Activated CD4-positive, CD25-positive, alpha-beta regulatory T cell treated with anti-CD3 and anti-CD28 coated beads, Interleukin-2, amount 50 U/mL, for 24 hours (primary cell): ENCODE measurements at regions not wholly inside any gene's neighbourhood (a gene's known extent, or its start where the extent isn't known, plus 50 kb on each side); places are given as distances from the start of the nearest gene placed in this dataset.

Experiments
- ATAC-seq, 2 donors: fragments of 150-1000 bp; cut with Tn5 transposase; one replicate each; pipeline ENCODE4 v1.10.0; 2021; ENCODE audit warnings: mild to moderate bottlenecking in 1 of 2, moderate library complexity in 1 of 2

DNA sequence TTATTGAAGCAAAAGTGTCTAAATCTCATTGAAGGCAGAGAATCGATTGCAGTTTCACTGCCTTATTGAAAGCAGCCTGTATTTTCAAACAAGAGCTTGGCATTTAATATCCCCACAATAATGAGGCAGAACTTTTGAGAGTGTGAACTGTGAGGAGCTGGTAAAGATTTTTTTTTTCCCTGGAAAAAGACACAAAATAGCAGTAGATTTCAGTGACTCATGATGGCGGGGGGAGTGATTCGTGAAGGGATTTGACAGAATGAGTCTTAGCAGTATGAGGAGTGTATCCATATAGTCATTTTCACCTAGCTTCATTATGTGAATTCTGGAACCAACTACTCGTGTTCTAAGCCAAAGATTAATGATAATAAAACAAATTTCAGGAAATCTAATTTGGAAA is 242.9 kb downstream of the ARL6IP6 start:
- ATAC-seq, result no peak

GRCh38 chr2:152950126-152950525 is 231.7 kb downstream of the ARL6IP6 start:
- no peak for ATAC-seq

DNA sequence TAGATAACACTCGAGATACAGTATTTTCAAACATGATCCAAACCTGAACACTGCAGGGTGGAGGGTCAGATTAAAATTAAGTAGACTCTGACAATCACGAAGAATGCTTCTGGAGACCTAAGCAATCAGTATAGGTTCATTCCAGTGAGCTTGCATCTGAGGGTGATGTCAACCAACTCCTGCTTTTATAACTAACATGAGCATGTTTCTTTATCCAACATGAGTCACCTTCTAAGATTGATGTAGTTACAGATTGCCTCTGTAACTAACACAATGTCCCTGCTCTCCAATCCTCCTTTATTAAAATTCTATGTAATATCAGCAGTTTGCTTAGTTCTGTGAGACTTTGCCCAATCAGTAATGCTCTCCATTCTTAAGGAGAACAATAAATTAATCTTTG is 225.7 kb downstream of the ARL6IP6 start:
- no peak for ATAC-seq

DNA sequence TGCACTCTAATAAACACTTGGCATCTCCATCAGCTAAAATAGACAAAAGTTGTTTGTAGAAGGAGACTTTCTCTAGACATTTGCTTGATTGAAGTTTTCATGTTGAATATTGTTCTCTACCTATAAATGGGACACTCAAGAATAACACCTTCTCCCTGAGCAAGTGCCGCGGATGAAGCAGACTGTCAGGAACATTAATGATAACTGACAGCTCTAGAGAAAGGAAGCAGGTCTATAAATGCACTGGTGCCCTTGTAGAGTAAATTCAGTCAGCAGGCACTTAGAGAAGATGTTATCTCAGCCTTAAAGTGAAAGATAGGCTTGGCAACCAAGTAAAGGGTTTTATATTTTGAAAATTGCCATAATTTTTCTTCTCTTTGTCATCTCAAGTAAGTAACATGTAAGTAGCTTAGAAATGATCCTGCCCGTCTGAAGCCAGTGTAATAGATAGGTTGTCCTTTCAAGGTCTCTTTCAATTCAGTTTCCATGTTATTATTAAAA is 224.6 kb downstream of the ARL6IP6 start:
- no peak for ATAC-seq

DNA sequence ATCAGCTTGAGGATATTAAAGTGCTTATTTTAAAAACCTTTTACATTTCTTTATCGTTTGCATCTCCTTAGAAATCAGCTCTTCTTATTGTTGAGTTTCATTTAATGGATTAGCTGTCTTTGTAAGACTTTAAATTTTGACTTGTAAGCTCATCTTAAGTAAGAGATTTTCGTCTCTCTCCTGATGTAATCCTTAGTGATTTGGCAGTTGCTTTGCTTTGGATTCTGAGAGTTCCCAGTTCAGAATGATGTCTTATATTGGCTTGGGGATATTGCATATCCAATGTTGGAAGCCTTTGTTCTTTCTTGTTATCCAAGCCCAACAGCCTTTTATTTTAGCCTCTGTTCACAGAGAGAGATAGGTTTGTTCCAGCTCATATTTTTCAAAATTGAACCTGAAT is 212.1 kb downstream of the ARL6IP6 start:
- ATAC-seq, result no peak

GRCh38 chr2:152929628-152930027 is 211.2 kb downstream of the ARL6IP6 start:
- ATAC-seq, result no peak

DNA sequence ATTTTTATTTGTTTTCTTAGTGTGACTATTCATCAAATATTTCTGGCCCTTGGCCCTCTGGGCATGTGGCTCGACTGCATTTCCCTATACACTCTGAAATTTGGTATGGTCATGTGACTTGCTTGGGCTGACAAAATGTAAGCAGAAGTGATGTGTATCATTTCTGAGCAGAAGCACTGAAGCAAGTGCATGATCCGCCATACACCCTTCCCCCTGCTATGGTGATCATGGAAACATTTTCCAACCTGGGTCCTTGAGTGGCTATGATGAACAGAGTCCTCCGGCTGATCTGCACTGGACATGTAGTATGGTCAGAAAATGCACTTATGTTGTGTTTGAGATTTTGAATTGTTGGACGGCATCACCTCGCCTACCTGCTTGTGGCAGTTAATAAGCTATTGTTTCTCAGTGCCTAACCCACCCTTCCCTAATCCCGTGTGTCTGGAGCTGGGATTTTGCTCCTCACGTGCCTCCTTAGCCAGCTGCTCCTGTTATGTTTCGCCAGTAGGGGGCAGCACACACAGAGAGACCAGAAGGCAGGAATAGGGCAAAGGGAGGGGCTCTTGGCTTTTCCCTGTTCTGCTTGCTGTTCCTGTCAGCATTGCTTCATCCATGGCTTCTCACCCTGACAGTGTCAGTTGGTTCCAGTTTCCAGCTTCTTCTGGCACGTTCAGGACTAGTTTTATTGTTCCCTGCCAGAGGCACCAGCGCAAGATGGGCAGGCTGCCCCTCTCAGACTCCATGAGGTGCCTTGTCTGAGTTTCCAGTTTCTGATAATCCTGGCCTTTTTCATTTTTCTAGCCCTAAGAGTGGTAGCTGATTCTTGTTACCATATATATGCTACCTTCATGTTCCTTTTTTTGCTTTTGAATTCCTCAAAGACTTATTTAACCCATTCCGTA is 207.4 kb downstream of the ARL6IP6 start:
- ATAC-seq, result no peak

DNA sequence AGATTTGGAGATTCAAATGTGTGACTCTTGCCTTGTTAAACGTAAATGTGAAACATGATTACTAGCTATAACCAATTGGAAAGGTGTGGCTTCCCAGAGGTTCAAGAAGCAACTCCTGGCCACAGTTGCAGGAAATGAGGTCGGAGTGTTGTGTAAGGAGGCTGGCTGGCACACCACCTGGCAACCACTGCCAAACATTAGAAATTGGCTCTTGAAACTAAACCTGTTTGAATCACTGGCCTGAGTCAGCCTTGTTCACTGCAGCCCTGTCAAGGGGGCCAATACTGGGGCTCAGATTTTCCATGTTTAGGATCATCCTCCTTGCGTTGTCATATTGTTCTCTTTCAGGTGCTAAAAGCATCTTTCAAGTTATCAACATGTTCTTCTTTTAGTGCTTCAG is 206.3 kb downstream of the ARL6IP6 start:
- no peak for ATAC-seq

- no peak for ATAC-seq
Observed at GRCh38 chr2:152924219-152924618, 205.8 kb downstream of the ARL6IP6 start.

DNA sequence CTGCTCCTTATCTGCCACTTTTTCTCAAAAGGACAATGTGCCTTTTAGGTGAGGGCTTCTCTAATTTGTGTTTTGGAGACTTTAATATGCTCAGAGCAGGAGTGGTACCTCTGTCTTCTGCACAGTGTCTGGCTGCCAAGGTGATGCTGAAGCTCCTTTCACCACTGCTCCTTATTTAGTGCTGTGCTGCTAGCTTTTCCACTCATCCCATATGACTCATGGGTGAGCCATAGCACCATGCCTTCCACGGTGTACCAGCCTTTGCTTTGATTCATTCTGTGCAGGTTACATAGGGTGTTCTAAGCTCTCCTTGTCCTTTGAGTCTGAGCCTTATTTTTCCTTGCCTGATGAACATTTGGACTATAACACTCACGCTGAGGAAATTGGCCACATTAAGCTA is 202.4 kb downstream of the ARL6IP6 start:
- peak in 1 of 2 donors; percentile 32 for ATAC-seq

DNA sequence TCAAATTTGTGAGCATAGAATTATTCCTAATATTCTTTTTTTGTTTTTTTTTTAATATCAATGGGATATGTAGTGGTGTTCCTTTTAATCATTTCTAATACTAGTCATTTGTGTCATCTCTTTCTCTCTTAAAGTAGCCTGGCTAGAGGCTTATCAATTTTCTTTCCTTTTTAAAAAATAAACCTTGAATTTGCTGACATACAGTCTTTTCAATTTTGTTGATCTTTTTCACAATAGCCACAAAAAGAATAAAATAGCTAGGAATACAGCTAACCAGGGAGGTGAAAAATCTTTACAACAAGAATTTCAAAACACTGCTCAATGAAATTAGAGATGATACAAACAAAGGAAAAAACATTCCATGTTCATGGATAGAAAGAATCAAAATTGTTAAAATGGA is 192.6 kb downstream of the ARL6IP6 start:
- ATAC-seq, result no peak

GRCh38 chr2:152907046-152907445 is 188.6 kb downstream of the ARL6IP6 start:
- no peak for ATAC-seq

GRCh38 chr2:152894051-152894450 is 175.6 kb downstream of the ARL6IP6 start:
- no peak for ATAC-seq

DNA sequence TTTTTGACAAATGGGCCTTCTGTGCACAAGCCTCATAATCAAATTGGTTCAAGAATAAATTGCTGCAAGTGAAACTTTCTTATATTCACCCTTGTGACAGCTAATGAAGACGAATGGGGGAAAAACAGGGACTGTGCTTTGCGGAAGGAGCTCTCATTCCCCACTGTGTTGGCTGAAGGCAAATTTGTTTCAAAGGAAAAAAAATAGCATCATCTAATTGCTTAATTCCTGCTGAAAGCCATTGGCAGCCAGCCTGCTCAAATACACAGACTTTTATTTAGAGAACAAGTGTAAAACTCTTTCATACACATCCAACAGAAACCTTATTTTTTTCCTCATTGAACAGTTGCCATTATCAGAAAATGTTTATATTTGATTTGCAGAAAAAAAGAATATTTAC is 172.3 kb downstream of the ARL6IP6 start:
- ATAC-seq, result no peak

GRCh38 chr2:152883951-152884487 is 165.6 kb downstream of the ARL6IP6 start:
- no peak for ATAC-seq

DNA sequence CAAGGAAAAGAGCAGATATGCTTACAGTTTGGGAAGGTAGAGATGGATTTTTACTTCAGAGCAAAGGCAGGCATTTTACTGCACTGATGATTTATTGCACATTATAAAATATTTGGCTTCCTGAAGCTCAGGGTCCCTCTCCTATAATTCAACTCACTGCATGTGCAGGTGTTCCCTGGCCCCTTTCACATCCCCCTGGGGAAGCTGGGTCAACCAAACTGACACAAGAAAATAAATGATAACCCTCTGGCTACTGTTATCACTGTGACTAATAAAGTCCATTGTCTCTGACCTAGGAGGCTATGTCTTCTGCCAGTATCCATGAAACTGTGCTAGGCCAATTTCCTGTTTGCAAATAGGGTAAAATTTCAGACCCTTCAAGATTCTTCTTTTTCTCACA is 163.1 kb downstream of the ARL6IP6 start:
- ATAC-seq, result no peak

DNA sequence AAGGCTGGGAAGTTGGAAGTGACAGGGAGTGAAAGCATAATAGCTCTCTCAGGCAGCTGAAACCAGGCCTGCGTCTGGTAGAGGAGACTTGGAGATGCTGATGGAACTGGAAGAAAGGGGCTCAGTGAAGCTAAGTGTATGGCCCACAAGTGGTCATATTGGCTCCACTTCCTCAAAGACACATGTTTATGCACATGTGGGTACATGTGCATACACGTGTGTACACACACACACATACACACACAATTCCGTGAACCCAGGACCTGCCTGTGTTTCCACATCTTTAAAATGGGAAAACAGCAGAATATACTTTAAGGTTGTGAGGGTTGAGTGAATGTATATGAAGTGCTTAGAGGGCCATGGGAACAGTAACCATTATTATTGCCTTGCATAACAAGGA is 160.9 kb downstream of the ARL6IP6 start:
- ATAC-seq, result no peak

DNA sequence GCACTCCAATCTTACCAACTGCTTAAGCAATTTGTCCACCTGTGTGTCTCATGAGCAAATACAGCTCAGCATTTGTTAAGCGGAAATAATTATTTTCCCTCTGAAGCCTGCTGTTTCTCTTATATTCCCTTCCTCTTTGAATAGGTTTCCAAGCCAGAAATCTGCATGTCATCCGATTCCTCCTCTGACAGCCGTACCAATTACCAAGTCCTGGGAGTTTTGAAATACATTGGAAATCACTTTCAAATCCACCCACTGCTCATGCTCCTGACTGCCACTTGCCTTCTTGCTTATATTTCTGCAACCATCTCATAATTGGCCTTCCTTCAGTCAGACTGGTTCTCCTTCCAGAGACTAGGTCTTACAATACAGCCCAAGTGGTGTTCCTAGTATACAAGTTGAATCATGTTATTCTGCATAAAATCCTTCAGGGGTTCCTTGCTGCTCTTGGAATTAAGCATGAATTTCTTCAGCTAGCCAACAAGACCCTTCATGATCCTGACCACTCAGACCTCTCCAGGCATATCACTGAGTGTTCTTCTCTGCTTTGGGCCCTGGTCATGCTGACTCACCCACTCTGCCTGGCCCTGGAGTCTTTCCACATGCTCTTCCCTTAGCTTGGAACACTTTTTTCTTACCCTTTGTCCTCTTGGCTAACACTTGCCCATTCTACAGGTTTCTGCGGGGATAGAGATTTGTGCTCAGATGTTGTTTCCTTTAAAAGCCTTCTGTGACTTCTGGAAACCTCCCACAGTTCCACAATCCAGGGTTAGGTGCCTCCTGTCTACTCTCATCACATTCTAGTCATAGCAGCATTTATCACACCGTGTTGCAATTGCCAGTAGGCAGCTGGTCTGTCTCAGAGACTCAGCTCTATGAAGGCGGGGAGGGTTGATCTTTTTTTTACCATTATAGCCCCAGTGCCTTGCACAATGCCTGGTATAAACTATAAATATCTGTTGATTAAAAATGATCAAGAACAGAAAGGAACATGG is 157.6 kb downstream of the ARL6IP6 start:
- no peak for ATAC-seq

- ATAC-seq, result no peak
Observed at GRCh38 chr2:152874955-152875354, 156.5 kb downstream of the ARL6IP6 start.

GRCh38 chr2:152870239-152870638 is 151.8 kb downstream of the ARL6IP6 start:
- no peak for ATAC-seq

DNA sequence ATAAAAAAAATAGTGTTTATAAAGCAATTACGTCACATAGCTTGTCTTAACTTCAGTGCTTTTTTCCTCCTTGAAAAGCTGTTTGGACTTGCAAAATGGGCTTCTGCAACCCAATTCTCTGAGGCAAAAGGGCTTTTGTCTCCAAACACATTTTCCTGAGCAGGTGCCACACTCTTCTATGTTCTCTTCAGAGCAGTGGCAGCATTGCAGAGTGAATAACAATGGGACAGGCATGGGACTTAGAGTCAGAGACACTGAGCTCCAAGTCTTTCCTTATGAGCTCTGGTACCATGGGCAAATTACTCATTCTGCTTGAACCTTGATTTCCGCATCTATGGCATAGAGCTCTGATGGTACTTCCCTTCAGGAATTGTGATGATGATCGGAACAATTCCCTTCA is 149.0 kb downstream of the ARL6IP6 start:
- no peak for ATAC-seq

GRCh38 chr2:152864601-152865149 is 146.3 kb downstream of the ARL6IP6 start:
- no peak for ATAC-seq

- ATAC-seq, result no peak
Observed at GRCh38 chr2:152863826-152864225, 145.4 kb downstream of the ARL6IP6 start.
